ENCODE measurements at regions not wholly inside any gene's neighbourhood (a gene's known extent, or its start where the extent isn't known, plus 50 kb on each side); places are given as distances from the start of the nearest gene placed in this dataset.

GRCh38 chr4:13118633-13119032 is 365.5 kb downstream of the RAB28 start:
- Histone ChIP-seq H3K9ac (ENCODE audit: low read depth, low read length) (no peak overlapping the region), H3K36me3 (ENCODE audit: insufficient read depth, low read length) (no peaks in the 10 kb centered on the region), H3K4me3 (ENCODE audit: low read length) (no peak overlapping the region), H3K4me2 (ENCODE audit: low read length) (no peak overlapping the region), H3K27me3 (ENCODE audit: control insufficient read depth, insufficient read depth, low read length) (no peaks in the 10 kb centered on the region), H3K9me3 (replicated peaks; ENCODE audit: low read length) (no peaks in the 10 kb centered on the region), H3K4me1 (ENCODE audit: control insufficient read depth, insufficient read depth, low read length) (no peaks in the 10 kb centered on the region)

- Histone ChIP-seq H3K36me3 (ENCODE audit: insufficient read depth, low read length) (no peaks in the 10 kb centered on the region), H3K9ac (ENCODE audit: low read depth, low read length) (no peak overlapping the region), H3K4me3 (ENCODE audit: low read length) (no peak overlapping the region), H3K4me1 (ENCODE audit: control insufficient read depth, insufficient read depth, low read length) (no peaks in the 10 kb centered on the region), H3K4me2 (ENCODE audit: low read length) (no peak overlapping the region), H3K9me3 (replicated peaks; ENCODE audit: low read length) (no peaks in the 10 kb centered on the region), H3K27me3 (ENCODE audit: control insufficient read depth, insufficient read depth, low read length) (no peaks in the 10 kb centered on the region)
These were observed 367.0 kb downstream of the RAB28 start for GRCh38 chr4:13117185-13117584.

- no peaks in the 10 kb centered on the region for H3K27me3 ChIP-seq (ENCODE audit: control insufficient read depth, insufficient read depth, low read length)
- no peaks in the 10 kb centered on the region for H3K4me1 ChIP-seq (ENCODE audit: control insufficient read depth, insufficient read depth, low read length)
- H3K4me2 ChIP-seq (ENCODE audit: low read length): no peak overlapping the region
These were observed 372.1 kb downstream of the RAB28 start for GRCh38 chr4:13112030-13112429.

GRCh38 chr4:13109536-13109935 is 374.6 kb downstream of the RAB28 start:
- no peak overlapping the region for H3K9ac ChIP-seq (ENCODE audit: low read depth, low read length)
- no peaks in the 10 kb centered on the region for H3K9me3 ChIP-seq (replicated peaks; ENCODE audit: low read length)
- no peaks in the 10 kb centered on the region for H3K4me1 ChIP-seq (ENCODE audit: control insufficient read depth, insufficient read depth, low read length)
- no peaks in the 10 kb centered on the region for H3K36me3 ChIP-seq (ENCODE audit: insufficient read depth, low read length)
- H3K4me2 ChIP-seq (ENCODE audit: low read length): no peak overlapping the region
- H3K4me3 ChIP-seq (ENCODE audit: low read length): no peak overlapping the region
- no peaks in the 10 kb centered on the region for H3K27me3 ChIP-seq (ENCODE audit: control insufficient read depth, insufficient read depth, low read length)

More at GRCh38 chr4:13112030-13112429, 372.1 kb downstream of the RAB28 start:
- Histone ChIP-seq H3K9ac (ENCODE audit: low read depth, low read length) (no peak overlapping the region), H3K36me3 (ENCODE audit: insufficient read depth, low read length) (no peaks in the 10 kb centered on the region), H3K9me3 (replicated peaks; ENCODE audit: low read length) (no peaks in the 10 kb centered on the region), H3K4me3 (ENCODE audit: low read length) (no peak overlapping the region)

- Histone ChIP-seq H3K9me3 (replicated peaks; ENCODE audit: low read length) (no peaks in the 10 kb centered on the region), H3K9ac (ENCODE audit: low read depth, low read length) (no peak overlapping the region), H3K4me3 (ENCODE audit: low read length) (no peak overlapping the region), H3K4me2 (ENCODE audit: low read length) (no peak overlapping the region), H3K36me3 (ENCODE audit: insufficient read depth, low read length) (no peaks in the 10 kb centered on the region), H3K27me3 (ENCODE audit: control insufficient read depth, insufficient read depth, low read length) (no peaks in the 10 kb centered on the region), H3K4me1 (ENCODE audit: control insufficient read depth, insufficient read depth, low read length) (no peaks in the 10 kb centered on the region)
These were observed 376.0 kb downstream of the RAB28 start for GRCh38 chr4:13108096-13108495.

GRCh38 chr4:13103382-13104015 is 380.6 kb downstream of the RAB28 start:
- Histone ChIP-seq H3K9ac (ENCODE audit: low read depth, low read length) (no peak overlapping the region), H3K4me1 (ENCODE audit: control insufficient read depth, insufficient read depth, low read length) (no peaks in the 10 kb centered on the region), H3K9me3 (replicated peaks; ENCODE audit: low read length) (no peaks in the 10 kb centered on the region), H3K27me3 (ENCODE audit: control insufficient read depth, insufficient read depth, low read length) (no peaks in the 10 kb centered on the region), H3K36me3 (ENCODE audit: insufficient read depth, low read length) (no peaks in the 10 kb centered on the region), H3K4me3 (ENCODE audit: low read length) (no peak overlapping the region), H3K4me2 (ENCODE audit: low read length) (no peak overlapping the region)

- Histone ChIP-seq H3K4me1 (ENCODE audit: control insufficient read depth, insufficient read depth, low read length) (no peaks in the 10 kb centered on the region), H3K4me2 (ENCODE audit: low read length) (no peak overlapping the region), H3K4me3 (ENCODE audit: low read length) (no peak overlapping the region)
These were observed 381.9 kb downstream of the RAB28 start for GRCh38 chr4:13102092-13102742.

GRCh38 chr4:13097971-13098370 is 386.2 kb downstream of the RAB28 start:
- Histone ChIP-seq H3K9me3 (replicated peaks; ENCODE audit: low read length) (no peaks in the 10 kb centered on the region), H3K4me1 (ENCODE audit: control insufficient read depth, insufficient read depth, low read length) (no peaks in the 10 kb centered on the region), H3K27me3 (ENCODE audit: control insufficient read depth, insufficient read depth, low read length) (no peaks in the 10 kb centered on the region), H3K36me3 (ENCODE audit: insufficient read depth, low read length) (no peaks in the 10 kb centered on the region), H3K4me3 (ENCODE audit: low read length) (no peak overlapping the region), H3K9ac (ENCODE audit: low read depth, low read length) (no peak overlapping the region), H3K4me2 (ENCODE audit: low read length) (no peak overlapping the region)

More at GRCh38 chr4:13102092-13102742, 381.9 kb downstream of the RAB28 start:
- H3K9me3 ChIP-seq (replicated peaks; ENCODE audit: low read length): no peaks in the 10 kb centered on the region
- no peak overlapping the region for H3K9ac ChIP-seq (ENCODE audit: low read depth, low read length)
- H3K36me3 ChIP-seq (ENCODE audit: insufficient read depth, low read length): no peaks in the 10 kb centered on the region
- H3K27me3 ChIP-seq (ENCODE audit: control insufficient read depth, insufficient read depth, low read length): no peaks in the 10 kb centered on the region

- Histone ChIP-seq H3K9ac (ENCODE audit: low read depth, low read length) (no peak overlapping the region), H3K4me1 (ENCODE audit: control insufficient read depth, insufficient read depth, low read length) (no peaks in the 10 kb centered on the region), H3K4me3 (ENCODE audit: low read length) (no peak overlapping the region), H3K27me3 (ENCODE audit: control insufficient read depth, insufficient read depth, low read length) (no peaks in the 10 kb centered on the region), H3K4me2 (ENCODE audit: low read length) (no peak overlapping the region), H3K36me3 (ENCODE audit: insufficient read depth, low read length) (no peaks in the 10 kb centered on the region), H3K9me3 (replicated peaks; ENCODE audit: low read length) (no peaks in the 10 kb centered on the region)
These were observed 388.4 kb downstream of the RAB28 start for GRCh38 chr4:13095722-13096121.

GRCh38 chr4:13093170-13093569 is 391.0 kb downstream of the RAB28 start:
- no peaks in the 10 kb centered on the region for H3K9me3 ChIP-seq (replicated peaks; ENCODE audit: low read length)
- no peak overlapping the region for H3K4me2 ChIP-seq (ENCODE audit: low read length)
- H3K27me3 ChIP-seq (ENCODE audit: control insufficient read depth, insufficient read depth, low read length): no peaks in the 10 kb centered on the region
- no peak overlapping the region for H3K4me3 ChIP-seq (ENCODE audit: low read length)
- H3K4me1 ChIP-seq (ENCODE audit: control insufficient read depth, insufficient read depth, low read length): no peaks in the 10 kb centered on the region
- H3K36me3 ChIP-seq (ENCODE audit: insufficient read depth, low read length): no peaks in the 10 kb centered on the region
- no peak overlapping the region for H3K9ac ChIP-seq (ENCODE audit: low read depth, low read length)

GRCh38 chr4:13092702-13093101 is 391.4 kb downstream of the RAB28 start:
- Histone ChIP-seq H3K9ac (ENCODE audit: low read depth, low read length) (no peak overlapping the region), H3K36me3 (ENCODE audit: insufficient read depth, low read length) (no peaks in the 10 kb centered on the region), H3K4me3 (ENCODE audit: low read length) (no peak overlapping the region), H3K4me2 (ENCODE audit: low read length) (no peak overlapping the region), H3K27me3 (ENCODE audit: control insufficient read depth, insufficient read depth, low read length) (no peaks in the 10 kb centered on the region), H3K4me1 (ENCODE audit: control insufficient read depth, insufficient read depth, low read length) (no peaks in the 10 kb centered on the region), H3K9me3 (replicated peaks; ENCODE audit: low read length) (no peaks in the 10 kb centered on the region)

GRCh38 chr4:13089659-13089998 is 394.5 kb downstream of the RAB28 start:
- no peaks in the 10 kb centered on the region for H3K36me3 ChIP-seq (ENCODE audit: insufficient read depth, low read length)
- no peaks in the 10 kb centered on the region for H3K9me3 ChIP-seq (replicated peaks; ENCODE audit: low read length)
- no peak overlapping the region for H3K9ac ChIP-seq (ENCODE audit: low read depth, low read length)
- H3K4me2 ChIP-seq (ENCODE audit: low read length): no peak overlapping the region
- H3K4me3 ChIP-seq (ENCODE audit: low read length): no peak overlapping the region
- no peaks in the 10 kb centered on the region for H3K27me3 ChIP-seq (ENCODE audit: control insufficient read depth, insufficient read depth, low read length)
- no peaks in the 10 kb centered on the region for H3K4me1 ChIP-seq (ENCODE audit: control insufficient read depth, insufficient read depth, low read length)
